AG10803 (cell line): ENCODE measurements at regions not wholly inside any gene's neighbourhood (a gene's known extent, or its start where the extent isn't known, plus 50 kb on each side); places are given as distances from the start of the nearest gene placed in this dataset.

Experiments used
- DNase-seq: peaks from one replicate; pipeline ENCODE4 v3.0.0; 2010; ENCODE audit warnings: low read depth
- H3K4me3 ChIP-seq: 2 replicates; pipeline ENCODE4 v1.5.1; 2011; ENCODE audit warnings: mild to moderate bottlenecking, low read length, control low read depth
- TF ChIP-seq, protein P1 (sequence below): conservative IDR thresholded peaks from 2 replicates; pipeline ENCODE4 v1.5.1; 2011; ENCODE audit warnings: mild to moderate bottlenecking, low read length, control low read depth, inconsistent platforms

DNA sequence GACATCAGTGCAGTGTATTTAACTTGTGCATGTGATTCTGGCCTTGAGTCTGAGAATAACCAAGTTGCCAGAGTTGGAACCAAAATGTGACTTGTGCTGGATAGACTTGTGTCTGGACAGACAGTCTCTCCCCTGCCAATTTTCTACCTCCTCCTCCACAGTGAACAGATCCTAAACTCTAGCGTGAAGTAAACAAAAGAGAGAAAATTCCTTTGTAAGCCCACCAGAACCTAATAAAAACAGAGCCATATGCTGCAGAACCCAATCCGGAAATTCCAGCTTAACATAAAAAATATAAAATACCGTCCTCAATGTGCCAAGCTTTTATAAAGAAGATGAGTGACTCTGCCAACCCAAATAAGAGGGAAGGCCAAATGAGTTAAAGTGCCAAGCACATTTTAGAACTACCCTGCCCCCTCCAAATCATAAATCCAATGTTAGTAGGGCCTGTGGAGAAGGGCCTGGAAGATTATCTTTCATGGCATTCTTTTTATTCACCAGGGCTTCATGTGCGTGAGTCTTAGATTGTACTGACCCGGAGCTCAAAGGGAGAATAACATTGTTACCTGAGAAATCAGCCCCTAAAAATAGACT lies 344.6 kb upstream of the PROK2 start:
- TF ChIP-seq, protein P1, sequence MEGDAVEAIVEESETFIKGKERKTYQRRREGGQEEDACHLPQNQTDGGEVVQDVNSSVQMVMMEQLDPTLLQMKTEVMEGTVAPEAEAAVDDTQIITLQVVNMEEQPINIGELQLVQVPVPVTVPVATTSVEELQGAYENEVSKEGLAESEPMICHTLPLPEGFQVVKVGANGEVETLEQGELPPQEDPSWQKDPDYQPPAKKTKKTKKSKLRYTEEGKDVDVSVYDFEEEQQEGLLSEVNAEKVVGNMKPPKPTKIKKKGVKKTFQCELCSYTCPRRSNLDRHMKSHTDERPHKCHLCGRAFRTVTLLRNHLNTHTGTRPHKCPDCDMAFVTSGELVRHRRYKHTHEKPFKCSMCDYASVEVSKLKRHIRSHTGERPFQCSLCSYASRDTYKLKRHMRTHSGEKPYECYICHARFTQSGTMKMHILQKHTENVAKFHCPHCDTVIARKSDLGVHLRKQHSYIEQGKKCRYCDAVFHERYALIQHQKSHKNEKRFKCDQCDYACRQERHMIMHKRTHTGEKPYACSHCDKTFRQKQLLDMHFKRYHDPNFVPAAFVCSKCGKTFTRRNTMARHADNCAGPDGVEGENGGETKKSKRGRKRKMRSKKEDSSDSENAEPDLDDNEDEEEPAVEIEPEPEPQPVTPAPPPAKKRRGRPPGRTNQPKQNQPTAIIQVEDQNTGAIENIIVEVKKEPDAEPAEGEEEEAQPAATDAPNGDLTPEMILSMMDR, result no peak
- H3K4me3 ChIP-seq, result no peak overlapping the region
- DNase-seq, result peak; percentile 56

DNA sequence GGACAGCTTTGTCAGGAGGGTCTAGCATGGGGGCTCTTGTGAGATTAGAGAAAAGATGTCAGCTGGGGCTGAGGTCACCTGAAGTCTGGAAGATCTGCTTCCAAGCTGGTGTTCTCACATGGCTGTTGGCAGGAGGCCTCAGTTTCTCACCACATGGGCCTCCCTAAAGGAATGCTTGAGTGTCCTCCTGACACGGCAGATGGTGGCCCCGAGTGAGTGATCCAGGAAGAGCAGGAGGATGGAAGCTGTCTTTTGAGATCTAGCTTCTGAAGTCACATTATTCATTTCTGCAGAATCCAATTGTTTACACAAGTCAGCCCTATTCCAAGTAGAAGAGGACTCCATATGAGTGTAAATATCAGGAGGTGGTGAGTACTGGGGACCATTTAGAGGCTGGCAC lies 344.0 kb upstream of the PROK2 start:
- DNase-seq, result peak; percentile 51
- TF ChIP-seq, protein P1, result no peak
- no peak overlapping the region for H3K4me3 ChIP-seq

DNA sequence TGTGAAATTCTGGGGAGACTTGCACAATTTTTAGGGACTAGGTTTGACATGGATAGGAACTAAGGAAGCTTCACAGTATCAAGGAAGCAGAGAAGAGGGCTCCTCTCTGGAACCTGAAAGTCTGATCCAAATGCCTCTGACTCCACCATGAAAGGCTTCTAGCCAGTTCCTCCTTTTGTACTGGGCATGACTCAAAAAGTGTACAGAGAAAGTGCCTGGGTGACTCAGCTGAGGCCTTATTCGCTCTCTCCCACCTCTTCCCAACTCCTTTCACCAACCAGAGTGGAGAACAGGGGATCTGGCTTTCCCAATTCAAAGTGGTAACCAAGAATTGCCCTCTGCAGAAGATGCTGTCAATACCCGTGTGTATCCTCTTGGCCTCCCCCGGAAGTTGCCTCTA lies 342.9 kb upstream of the PROK2 start:
- peak; percentile 39 for DNase-seq
- no peak overlapping the region for H3K4me3 ChIP-seq
- TF ChIP-seq, protein P1, result no peak

DNA sequence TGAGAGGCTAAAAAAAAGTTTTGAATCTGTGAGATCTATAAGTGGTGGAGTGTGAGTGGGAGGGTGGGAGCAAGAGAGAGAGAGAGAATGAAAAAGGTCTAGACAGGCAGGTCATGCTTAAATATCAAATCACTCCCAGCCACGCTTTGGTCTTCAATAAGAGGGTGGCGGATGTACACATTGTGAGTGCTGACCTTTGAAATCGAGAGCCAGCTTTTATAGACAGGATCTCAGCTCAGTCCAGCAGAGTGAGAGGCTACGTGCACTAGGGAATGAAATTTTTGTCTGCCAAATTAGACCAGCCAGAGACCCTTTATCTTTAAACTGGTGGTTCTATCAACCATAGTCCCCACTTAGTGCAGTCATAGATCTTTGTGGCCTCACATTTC lies 342.3 kb upstream of the PROK2 start:
- TF ChIP-seq, protein P1, result no peak
- no peak overlapping the region for H3K4me3 ChIP-seq
- DNase-seq, result no peak

DNA sequence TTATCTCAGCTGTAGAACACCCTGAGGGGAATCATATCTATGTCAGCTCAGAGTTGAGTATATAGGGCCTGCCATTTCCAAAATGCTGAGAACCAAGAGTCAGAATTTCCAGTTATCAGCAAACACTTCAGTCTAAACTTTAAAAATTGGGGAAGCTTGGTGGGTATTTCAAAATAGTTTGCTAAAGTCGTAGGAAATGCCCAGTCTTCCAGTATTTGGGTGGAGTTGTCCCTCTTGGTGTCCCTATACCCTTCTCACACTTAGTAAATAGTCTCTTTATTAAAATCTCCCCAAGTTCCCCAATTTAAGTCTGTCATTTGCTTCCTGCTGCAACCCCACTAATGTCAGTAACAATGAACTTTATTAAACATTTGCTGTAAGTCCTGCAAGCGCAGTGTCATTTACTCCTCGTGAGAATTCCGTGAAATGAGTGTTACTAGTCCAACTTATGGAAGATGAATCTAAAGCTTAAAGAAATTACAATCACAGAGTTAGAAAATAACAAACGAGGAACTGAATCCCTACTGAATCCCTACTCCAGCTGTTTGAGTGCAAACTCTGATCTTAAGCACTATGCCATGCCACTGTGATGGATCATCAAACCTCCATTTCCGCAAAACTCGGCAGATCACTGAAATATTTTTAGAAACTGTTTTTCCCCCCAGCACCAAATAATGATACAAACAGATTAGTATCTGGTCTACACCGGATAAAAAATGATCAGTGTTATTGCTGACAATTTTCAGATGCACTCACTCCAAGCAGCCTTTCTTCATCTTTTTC lies 341.7 kb upstream of the PROK2 start:
- no peak overlapping the region for H3K4me3 ChIP-seq
- no peak for DNase-seq
- TF ChIP-seq, protein P1, result no peak

DNA sequence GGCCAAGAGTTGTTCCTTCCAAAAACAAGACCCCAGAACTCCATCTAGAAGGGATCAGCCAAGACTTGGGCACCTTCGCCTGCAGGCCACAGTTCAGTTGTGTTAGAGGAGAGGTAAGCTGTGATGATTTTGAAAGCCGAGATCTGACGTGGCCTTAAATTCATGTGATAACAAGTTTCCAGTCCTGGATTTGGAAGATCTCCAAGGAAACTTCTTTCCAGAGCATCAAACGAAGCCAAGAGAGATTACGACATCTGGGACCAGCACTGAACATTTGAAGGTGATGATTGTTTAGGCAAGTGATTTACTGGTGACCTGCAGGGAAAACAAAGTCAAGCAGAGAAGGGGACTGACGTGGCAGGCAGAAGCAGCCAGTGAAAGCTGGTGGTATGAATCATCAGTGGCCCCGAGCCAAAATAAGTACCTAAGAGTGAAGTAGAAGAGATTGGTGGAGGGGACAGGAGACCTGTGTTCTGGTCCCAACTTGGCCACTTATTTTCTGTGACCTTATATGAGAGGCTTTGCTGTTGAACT lies 339.0 kb upstream of the PROK2 start:
- no peak overlapping the region for H3K4me3 ChIP-seq
- TF ChIP-seq, protein P1, result no peak
- DNase-seq, result peak; percentile 92
